ENCODE measurements at regions not wholly inside any gene's neighbourhood (a gene's known extent, or its start where the extent isn't known, plus 50 kb on each side); places are given as distances from the start of the nearest gene placed in this dataset.
"Not testable (repeated sequence)": the region's sequence is repeated elsewhere in the genome, so short reads cannot be mapped to it uniquely, and the experiment has no call there.

- no peak for DNase-seq (ENCODE audit: low read depth in 2 of 3, low spot score in 2 of 3)
Observed at GRCh38 chr3:181549266-181549665, 162.5 kb upstream of the SOX2 start.

DNA sequence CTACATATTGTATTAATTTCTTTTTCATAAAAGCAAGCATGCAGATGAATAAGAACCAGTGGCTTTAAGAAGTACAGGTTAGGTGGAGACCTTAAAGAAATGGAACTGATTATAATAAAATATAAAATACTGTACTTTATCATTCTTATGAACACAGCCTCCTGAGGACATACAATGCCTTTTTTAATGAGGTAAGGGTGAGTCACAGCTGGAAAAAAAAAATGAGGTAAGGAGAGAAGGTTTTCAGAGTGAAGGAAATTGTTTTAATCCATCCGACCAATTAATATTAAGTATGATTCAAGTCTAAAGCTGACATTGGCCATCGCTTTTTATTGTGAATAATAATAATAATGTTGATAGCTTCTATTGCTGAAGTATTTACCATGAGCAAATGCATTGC, 170.3 kb upstream of the SOX2 start:
- DNase-seq (ENCODE audit: low read depth in 2 of 3, low spot score in 2 of 3): no peak

DNA sequence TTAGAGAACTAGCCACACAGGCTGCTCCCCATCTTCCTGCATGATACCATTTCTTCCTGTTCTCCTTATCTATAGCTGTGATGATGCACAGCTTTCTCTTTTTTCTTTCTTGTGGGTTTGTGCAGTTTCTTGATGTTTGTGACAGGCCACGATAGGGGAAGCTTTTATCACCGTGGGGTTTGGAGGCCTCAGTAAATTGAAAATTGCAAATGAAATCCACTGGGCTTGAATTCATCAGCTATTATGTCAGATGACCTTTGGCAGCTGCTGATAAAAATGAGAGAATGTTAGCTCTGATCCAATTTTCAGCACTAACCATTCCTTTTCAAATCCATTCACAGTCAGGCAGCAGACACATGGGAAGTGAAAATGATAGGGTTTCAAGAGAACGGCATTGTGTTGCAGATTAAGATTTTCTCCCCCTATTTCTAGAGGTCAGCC, 176.9 kb upstream of the SOX2 start:
- no peak for DNase-seq (ENCODE audit: low read depth in 2 of 3, low spot score in 2 of 3)

GRCh38 chr3:181533811-181534210, 177.9 kb upstream of the SOX2 start:
- DNase-seq (ENCODE audit: low read depth in 2 of 3, low spot score in 2 of 3): no peak

DNA sequence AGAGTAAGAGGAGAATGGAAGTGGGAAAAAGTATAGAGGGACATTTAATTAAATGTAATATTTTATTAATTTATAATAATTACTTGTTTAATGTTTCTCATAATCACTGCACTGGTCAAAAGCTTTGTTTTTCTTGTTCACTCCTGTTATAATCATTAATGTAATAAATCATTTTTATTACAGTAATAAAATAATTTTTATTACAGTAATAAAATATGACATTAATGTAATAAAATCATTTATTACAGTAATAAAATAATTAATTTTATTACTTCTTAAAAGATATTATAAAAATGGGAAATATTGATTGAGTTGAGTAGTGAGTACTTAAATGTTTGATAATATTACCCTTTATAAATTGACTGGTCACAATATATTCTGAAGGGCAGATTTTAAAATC, 181.1 kb upstream of the SOX2 start:
- no peak for DNase-seq (ENCODE audit: low read depth in 2 of 3, low spot score in 2 of 3)

GRCh38 chr3:181521831-181522230, 189.9 kb upstream of the SOX2 start:
- no peak for DNase-seq (ENCODE audit: low read depth in 2 of 3, low spot score in 2 of 3)

GRCh38 chr3:181518222-181518621, 193.5 kb upstream of the SOX2 start:
- DNase-seq (ENCODE audit: low read depth in 2 of 3, low spot score in 2 of 3): no peak

- DNase-seq (ENCODE audit: low read depth in 2 of 3, low spot score in 2 of 3): no peak
Observed at GRCh38 chr3:181512787-181513186, 198.9 kb upstream of the SOX2 start.

- DNase-seq (ENCODE audit: low read depth in 2 of 3, low spot score in 2 of 3): no peak
Observed at GRCh38 chr3:181510500-181510899, 201.2 kb upstream of the SOX2 start.

DNA sequence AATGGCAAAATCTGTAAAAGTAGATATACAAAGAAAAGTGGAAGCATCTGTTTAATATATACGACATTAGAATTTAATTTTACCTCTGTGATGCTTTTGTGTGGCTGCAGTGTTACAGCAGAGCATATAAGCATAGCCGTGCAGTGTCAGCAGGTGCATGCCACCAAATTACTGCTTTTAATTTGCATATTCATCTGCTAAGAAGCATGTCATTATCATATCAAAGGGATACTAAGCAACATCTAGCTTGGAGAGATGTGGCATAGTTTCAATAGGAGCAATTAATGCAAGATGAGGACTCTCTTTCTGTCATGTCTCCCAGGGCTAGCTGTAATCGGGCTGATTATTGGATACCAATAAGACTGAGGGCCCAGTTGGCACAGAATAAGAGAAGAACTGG, 214.4 kb upstream of the SOX2 start:
- no peak for DNase-seq (ENCODE audit: low read depth in 2 of 3, low spot score in 2 of 3)

DNA sequence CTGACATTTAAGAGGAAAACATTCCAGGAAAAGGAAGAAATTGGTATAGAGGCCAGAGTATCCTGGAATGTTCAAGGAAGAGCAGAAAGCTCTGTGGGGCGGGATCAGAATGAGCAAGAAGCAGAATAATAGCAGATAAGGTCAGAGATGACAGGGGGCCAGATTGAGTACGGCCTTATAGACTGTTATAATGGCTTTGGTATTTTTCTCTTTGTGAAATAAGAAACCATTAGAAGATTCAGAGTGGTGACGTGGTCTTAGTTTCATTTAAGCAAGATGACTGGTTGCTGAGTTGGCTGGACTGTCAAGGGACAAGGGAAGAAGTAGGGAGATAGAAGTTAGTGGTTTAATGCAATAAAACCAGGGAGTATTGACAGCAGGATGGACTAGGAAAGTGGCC, 218.3 kb upstream of the SOX2 start:
- no peak for DNase-seq (ENCODE audit: low read depth in 2 of 3, low spot score in 2 of 3)

GRCh38 chr3:181488536-181488935, 223.2 kb upstream of the SOX2 start:
- no peak for DNase-seq (ENCODE audit: low read depth in 2 of 3, low spot score in 2 of 3)

- DNase-seq (ENCODE audit: low read depth in 2 of 3, low spot score in 2 of 3): no peak
Observed at GRCh38 chr3:181487236-181487978, 224.3 kb upstream of the SOX2 start.

DNA sequence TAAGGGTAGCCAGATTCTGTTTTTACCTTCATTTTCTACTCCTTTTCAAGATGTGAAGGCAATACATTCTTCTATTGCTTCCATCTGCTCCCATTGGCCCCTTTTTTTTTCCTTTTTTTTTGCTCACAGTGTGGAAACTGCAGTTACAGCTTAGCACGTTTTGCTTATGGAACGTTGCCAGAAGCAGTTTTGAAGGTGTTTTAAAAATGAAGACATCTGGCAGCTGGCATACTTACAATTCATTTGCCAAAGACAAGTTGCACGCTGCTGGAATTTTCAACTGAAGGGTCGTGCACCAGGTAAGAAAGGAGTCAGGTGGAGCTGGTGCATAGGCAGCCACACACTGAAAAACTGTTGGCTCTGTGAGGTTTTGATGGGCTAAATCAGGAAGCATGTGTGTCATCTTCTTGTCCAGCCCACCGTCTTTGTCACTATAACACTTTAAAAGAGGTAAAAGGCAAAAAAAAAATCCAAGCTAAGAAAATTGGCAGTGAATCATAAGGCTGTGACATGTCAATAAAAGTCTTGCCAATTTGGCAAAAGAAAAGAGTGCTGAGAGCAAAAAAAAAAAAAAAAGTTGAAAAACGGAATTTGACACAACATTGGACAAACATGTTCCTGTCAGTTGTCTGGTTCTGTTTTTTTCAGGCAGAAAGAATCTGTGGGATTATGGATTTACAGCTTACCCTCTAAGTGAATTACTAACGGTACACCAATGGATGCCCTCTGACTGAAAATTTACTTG, 225.4 kb upstream of the SOX2 start:
- no peak for DNase-seq (ENCODE audit: low read depth in 2 of 3, low spot score in 2 of 3)

- no peak for DNase-seq (ENCODE audit: low read depth in 2 of 3, low spot score in 2 of 3)
Observed at GRCh38 chr3:181484026-181484425, 227.7 kb upstream of the SOX2 start.

DNA sequence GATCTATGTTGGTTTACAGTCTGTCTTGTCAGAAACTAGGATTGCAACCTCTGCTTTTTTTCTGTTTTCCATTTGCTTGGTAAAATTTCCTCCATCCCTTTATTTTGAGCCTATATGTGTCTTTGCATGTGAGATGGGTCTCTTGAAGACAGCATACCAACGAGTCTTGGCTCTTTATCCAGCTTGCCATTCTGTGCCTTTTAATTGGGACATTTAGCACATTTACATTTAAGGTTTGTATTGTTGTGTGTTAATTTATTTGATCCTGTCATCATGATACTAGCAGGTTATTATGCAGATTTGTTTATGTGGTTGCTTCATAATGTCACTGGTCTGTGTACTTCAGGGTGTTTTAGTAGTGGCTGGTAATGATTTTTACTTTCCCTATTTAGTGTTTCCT, 236.6 kb upstream of the SOX2 start:
- DNase-seq (ENCODE audit: low read depth in 2 of 3, low spot score in 2 of 3): not testable (repeated sequence)

DNA sequence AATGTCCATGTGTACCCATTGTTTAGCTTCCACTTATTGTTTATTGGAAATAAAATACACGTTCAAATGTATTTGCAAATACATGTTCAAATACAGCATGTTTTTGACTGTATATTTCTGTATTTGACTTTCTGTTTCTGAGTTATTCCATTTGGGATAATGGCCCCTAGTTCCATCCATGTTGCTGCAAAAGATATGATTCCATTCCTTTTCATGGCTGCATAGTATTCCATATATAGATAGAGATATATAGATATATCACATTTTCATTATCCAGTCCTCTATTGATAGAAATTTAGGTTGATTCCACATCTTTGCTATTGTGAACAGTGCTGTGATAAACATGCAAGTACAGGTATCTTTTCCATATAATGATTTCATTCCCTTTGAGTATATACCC, 241.4 kb upstream of the SOX2 start:
- no peak for DNase-seq (ENCODE audit: low read depth in 2 of 3, low spot score in 2 of 3)

DNA sequence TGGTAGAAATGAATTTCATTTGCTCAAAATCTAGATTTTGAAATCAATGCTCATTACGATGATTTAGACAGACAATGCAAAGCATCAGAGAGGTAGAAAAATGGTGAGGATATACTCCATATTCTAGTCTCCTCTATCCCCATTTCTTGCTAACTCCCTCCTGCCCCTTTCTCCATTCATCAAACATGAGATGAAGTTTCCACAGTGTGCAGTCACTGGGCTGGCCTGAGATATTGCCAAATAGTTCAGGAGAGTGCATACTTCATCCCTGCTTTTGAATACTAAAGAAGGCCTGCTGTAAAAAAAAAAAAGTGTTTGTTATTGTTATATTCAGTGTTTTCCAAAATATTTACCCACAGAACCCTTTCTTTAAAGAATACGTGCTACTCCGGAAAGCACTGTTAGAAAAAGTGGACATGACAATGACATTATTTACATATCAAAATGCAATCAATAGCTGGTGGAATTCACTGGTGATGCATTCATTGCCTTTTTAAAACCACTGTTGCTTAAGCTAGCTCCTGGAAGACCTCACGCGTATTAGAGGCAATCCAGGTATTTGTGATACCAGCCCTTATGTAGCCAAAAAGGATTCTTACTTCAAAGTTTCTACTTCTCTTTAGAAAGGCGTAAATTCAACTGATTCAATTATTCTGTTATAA, 247.6 kb upstream of the SOX2 start:
- no peak for DNase-seq (ENCODE audit: low read depth in 2 of 3, low spot score in 2 of 3)

DNA sequence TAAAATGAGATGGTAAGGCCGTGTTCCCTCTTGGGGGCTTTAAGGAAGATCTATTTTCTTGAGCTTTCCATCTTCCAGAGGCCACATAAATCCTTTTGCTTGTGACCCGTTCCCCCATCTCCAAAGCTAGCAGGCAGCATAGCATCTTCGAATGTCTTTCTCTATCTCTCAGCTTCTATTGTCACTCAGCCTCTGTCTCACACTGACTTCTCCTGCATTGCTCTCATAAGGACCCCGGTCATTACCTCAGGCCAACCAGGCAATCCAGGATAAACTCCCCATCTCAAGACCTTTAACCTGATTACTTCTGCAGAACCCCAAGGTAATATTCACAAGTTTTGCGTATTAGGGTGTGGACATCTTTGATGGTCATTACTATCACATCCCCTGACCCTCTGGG, 250.3 kb upstream of the SOX2 start:
- no peak for DNase-seq (ENCODE audit: low read depth in 2 of 3, low spot score in 2 of 3)

GRCh38 chr3:181459516-181459915, 252.2 kb upstream of the SOX2 start:
- no peak for DNase-seq (ENCODE audit: low read depth in 2 of 3, low spot score in 2 of 3)

DNA sequence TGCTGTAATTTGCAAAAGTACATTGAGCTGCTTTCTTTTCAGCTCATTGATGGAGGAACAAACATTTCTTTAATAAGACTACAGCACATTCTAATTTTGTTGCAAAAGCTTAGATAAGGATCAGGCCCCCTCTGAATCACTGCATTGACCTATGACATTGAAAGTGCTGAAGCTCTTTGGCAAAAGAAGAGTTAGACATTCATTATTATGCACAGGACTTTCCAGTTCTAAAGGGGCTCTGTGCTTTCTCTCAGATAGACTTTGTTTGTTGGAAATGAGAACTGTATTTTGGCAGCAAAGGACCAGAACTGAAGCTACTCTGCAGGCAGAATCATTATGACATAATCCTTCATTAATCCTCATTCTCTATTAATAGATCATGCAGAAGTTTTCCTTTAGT, 252.9 kb upstream of the SOX2 start:
- DNase-seq (ENCODE audit: low read depth in 2 of 3, low spot score in 2 of 3): no peak

DNA sequence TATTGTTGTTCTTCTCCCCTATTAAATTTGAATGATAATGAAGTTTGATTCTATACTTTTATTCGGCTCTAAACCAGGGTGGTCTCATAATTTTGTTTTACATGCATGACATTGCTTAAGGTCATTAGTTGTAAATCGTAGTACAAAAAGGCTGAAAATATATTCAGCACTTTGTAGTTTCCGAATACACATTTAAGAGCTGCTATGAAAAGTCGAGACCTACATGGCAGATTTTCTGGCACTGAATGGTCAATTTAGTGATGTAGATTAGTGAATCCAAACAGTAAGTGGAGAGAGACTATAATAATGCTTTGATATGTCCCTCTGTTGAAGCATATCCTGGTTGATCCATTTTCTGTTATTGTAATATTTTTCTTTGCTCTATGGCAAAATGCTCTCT, 254.0 kb upstream of the SOX2 start:
- no peak for DNase-seq (ENCODE audit: low read depth in 2 of 3, low spot score in 2 of 3)

All from activated CD8-positive, alpha-beta memory T cell treated with anti-CD3 and anti-CD28 coated beads for 48 hours (primary cell).